ENCODE measurements at regions not wholly inside any gene's neighbourhood (a gene's known extent, or its start where the extent isn't known, plus 50 kb on each side); places are given as distances from the start of the nearest gene placed in this dataset.
"Not testable (repeated sequence)": the region's sequence is repeated elsewhere in the genome, so short reads cannot be mapped to it uniquely, and the experiment has no call there.

DNA sequence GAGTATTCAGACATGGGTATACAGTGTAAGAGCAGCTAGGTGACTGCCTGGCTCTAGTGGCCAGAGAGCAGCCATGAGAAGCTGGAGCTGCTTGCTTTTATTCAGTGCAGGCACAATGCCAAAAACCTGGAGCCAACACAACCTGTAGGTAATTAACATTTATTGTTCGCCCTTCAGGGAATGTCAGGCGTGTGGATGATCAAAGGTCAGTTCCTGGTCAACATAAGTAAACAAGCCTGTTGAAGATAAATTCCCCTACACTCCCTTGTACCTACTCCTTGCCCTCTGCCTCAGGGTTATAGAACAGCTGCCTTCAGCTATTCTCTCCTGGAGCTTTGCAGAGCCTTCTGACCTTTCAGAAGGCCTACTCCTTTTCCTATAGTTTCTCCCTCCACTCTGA, 323.7 kb upstream of the PCSK5 start:
- DNase-seq: peak; percentile 49 to 83
- intact Hi-C loops (cut with DNase I, micrococcal nuclease): not testable (repeated sequence)
- peak; percentile 65 for ATAC-seq

DNA sequence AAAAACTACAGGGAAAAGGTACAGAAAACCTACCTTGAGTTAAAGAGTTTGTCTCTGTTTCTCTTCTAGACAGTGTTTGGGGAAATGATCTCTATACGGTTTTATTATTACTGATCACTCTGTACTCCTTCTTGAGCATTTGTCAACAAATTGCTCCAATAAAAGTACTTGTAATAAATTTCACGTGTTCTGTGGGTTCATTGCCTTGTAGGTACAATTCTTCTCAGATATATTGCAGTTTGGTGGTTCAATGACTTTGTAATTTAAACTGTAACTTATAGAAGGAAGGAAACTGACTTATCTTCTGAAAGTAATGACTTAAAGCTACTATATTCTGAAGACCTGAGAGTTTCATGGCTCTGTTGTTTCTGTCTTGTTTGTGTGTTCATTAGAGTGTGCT, 319.9 kb upstream of the PCSK5 start:
- no peak for DNase-seq
- peak; percentile 63 for ATAC-seq

DNA sequence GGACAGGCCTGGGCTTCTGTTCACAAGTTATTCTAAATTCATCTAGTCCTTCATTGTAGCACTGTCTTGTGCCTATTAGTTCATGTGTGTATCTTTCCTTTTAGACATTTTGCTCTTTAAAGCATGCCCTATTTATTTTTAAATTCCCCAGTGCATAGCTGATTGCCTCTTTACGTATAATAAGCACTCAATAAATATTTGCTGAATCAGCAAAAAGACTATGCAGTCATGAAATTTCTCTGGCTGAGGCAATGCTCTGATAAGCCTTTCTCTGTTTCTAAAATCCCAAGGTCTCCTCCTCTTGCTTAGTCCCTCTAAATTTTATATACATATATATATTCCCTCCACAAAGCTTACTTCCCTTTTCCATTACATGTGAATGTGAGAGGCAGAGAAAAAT, 315.9 kb upstream of the PCSK5 start:
- ATAC-seq (no peak), DNase-seq (no peak)
- intact Hi-C loops (cut with DNase I, micrococcal nuclease): no loop called here

More for the DNA sequence above, 319.9 kb upstream of the PCSK5 start:
- intact Hi-C loops (cut with DNase I, micrococcal nuclease): no loop called here

DNA sequence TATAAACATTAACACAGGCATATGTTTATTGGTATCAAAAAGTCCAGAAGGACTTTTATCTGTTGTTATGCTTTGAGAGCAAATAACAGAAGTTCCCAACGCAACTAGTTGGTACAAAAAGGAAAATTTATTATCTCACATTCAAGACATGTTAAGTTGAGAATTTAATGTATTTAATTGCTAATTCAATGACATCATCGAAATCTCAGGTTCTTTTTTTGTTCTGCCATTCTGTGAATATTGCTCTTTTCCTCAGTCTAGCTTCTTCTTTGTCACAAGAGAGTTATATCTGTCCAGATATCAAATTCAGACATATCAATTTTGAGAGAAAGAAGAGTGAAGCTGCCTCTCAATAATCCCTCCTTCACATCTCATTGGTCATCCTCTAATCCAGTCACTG, 307.6 kb upstream of the PCSK5 start:
- ATAC-seq: no peak

DNA sequence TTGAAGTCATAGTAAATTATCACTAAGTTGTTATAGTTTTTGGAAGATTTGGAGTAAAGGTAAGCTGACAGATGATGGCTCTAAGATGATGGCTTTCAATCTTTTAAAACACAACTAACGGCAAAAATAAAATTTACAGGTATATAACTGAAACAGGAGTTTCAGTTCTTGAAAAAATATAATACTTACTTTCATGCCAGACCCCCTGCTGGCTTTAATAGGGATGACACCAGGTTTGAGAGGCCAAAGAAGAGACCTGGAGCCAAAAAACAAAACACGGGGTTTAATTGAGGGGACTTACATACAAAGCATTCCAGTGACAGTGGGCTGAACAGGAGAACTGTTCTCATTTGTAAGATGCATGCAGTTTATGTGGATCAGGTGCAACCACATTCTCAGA, 301.7 kb upstream of the PCSK5 start:
- ATAC-seq: no peak
- no peak for DNase-seq
- intact Hi-C loops (cut with DNase I, micrococcal nuclease): no loop called here

More for the DNA sequence above, 307.6 kb upstream of the PCSK5 start:
- no peak for DNase-seq
- intact Hi-C loops (cut with DNase I, micrococcal nuclease): no loop called here

DNA sequence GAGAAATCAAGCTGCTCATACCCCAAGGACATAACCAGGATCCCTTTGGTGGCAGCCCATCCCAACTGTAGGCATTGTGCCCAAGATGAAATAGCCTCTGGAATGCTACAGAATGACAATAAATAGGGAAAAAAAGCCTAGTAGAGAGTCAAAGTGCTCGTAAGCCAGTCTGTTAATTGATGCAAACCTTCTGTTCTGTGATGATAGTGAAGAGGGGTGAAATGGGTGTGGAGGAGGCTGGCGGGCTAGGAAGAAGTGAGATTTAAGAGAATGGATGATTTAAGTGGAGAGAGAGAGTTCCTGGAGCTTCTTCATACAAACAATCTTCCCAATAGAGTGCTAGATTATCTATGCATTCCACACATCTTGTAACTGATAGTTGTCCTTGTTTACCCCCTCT, 301.0 kb upstream of the PCSK5 start:
- intact Hi-C loops (cut with DNase I, micrococcal nuclease): no loop called here
- no peak for ATAC-seq
- DNase-seq: no peak

DNA sequence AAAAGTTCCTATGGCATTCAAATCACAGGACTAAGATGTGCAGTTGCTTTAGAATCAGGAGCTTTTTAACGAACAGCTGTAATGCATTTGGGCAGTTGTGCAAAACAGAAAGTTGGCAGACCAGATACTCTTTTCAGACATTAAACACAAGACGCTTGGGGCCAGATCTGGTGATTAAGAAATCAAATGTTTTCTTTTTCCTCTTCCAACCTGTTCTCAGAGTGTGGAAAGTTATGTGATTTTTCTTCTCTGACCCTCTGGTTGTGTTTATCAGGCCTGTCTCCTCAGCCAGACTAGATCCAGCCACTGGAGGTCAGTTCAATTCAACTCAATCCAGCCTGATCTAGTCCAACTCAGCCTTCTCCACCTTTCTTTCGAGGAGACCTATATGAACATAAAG, 298.5 kb upstream of the PCSK5 start:
- ATAC-seq (no peak), DNase-seq (no peak)
- intact Hi-C loops (cut with DNase I, micrococcal nuclease): no loop called here

DNA sequence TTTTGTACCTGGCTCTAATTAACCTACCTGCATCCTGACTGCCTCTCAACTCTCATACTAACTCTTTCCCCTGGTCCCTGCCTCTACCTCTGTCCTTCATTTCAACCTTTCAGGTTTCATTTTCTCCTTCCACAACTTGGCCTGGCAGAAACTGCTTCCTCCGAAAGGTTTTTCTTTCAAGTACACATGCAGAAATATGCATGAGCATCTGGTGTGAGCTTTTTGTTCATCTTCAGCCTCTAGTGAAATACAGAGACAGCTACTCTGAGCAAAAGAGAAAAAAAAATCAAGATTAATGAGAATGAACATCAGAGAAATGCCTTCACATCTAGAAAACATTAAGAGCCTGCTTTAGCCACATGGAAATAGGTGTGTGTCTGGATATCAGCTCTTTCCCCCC, 297.9 kb upstream of the PCSK5 start:
- intact Hi-C loops (cut with DNase I, micrococcal nuclease): no loop called here
- ATAC-seq (no peak), DNase-seq (no peak)

DNA sequence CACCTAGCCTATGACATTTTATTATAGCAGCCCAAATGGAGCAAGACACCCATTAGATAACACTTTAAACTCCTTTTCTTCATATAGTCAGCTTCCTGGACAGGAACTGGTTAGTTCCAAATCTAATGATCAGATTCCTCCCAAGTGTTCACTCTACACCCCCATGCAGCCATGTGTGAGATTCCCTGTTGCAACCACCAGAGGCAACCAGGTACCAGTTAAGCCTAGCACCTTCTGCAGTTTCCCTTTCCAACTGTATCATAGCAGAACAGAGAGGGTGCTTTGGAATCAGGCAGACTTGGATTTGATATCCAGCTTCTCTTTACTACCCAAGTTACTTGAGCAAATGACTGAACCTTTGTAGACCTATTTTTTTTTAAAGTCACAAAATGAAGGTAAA, 296.6 kb upstream of the PCSK5 start:
- ATAC-seq: no peak
- DNase-seq: no peak
- intact Hi-C loops (cut with DNase I, micrococcal nuclease): no loop called here

DNA sequence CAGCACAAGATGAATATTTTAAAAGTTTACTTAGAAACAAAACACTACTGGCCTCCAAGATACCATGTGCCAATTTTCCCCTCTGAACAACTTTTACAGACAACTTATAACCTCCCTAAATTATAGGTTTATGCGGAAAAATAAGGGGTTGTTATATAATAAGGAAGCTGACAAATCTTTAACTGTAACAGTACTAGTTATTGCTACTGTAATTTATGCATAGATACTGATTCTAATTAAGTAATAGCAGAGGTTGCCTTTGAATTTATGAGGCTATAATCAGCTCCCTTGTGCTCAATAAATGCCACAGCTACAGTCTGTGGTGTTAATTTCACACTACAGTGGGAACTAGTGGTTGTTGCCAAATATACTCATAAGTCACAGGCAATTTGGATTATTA, 291.3 kb upstream of the PCSK5 start:
- ATAC-seq: peak; percentile 73
- no peak for DNase-seq
- intact Hi-C loops (cut with DNase I, micrococcal nuclease): no loop called here

DNA sequence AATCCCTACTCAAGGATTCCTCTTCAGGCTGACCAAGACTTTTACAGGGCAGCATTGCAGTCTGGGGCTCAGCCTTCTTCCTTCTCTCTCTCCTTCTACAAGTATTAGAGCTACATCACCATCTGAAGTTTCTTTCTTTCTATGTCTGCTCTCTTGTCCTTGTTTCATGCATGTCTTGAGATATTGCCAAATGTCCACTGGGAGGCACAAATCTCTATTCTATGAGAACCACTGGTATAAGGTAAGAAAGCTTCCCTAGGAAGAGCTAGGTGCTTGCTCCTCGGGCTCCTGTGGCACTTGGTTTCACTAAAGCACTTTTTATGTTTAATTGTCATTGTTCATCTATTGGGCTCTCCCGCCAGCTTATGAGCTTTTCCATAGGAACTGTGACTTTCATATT, 289.2 kb upstream of the PCSK5 start:
- intact Hi-C loops (cut with DNase I, micrococcal nuclease): no loop called here
- peak; percentile 70 for ATAC-seq
- no peak for DNase-seq

DNA sequence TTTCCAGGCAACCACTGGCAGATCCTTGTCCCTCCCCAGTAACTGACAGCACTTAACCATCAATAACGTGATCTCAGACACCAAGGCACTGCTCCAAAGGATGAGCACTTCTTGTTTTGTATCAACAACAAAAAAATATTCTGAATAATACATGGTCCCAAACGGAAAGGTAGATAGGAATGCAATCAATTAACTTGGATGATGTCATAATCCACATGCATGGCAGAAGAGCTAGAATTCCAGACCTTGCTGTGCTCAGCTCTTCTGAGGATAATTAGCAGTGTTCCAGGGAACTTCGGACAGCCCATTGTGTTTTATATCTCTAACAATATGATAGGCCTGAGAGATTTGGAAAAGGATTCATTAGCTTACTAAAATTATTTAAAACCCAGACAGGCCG, 288.4 kb upstream of the PCSK5 start:
- intact Hi-C loops (cut with DNase I, micrococcal nuclease): no loop called here
- ATAC-seq: no peak
- DNase-seq: no peak

DNA sequence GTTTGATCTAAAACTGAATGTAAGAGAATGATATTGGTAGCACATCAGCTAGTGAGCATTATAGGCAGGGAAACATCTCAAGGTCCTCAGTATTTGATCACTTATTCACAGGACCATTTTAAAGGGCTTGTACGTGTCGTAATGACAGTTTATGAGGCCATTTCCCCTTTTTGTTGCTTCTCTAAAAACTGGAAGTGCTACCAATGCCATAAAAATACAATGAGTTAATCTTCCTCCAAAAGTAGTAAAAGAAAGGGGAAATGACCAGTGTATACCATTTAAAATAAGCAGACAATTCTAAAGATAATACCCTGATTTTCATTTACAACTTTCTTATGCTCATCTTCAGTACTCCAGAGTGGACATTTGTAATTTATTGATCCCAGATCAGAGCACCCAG, 285.8 kb upstream of the PCSK5 start:
- intact Hi-C loops (cut with DNase I, micrococcal nuclease): no loop called here
- peak; percentile 66 for ATAC-seq
- no peak for DNase-seq

DNA sequence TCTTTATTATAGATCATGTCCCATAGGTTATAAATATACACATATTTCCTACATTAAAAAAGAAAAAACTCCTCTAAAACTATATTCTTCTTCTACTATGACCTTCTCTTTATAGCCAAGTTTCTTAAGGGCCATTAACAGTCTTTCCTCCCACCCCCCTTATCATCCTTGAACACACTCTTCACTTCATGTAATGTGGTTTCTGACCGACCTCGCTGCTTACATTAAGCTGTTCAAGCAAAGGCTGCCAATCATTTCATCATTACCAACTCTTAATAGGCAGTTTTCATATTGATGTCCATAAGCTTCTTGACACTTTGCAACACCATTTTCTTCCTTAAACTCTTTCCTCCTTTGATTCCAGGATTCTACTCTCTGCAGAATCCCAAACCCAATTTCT, 283.0 kb upstream of the PCSK5 start:
- intact Hi-C loops (cut with DNase I, micrococcal nuclease): no loop called here
- no peak for ATAC-seq

DNA sequence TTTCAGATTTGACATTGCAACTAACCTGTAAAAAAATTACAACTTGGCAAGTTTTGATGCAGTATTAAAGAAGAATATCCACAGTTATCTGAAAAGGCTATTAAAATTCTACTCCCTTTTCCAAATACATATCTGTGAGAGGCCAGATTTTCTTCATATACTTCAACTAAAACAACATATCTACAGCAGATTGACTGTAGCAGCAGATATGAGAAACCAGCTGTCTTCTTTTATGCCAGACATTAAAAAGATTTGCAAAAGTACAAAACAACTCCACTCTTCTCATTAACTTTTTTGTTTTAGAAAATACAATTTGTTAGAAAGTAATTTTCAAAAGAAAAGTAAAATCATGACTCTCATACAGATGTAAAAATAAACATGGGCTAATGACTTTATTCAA, 281.1 kb upstream of the PCSK5 start:
- no peak for DNase-seq
- intact Hi-C loops (cut with DNase I, micrococcal nuclease): no loop called here
- ATAC-seq: no peak

More for the DNA sequence above, 283.0 kb upstream of the PCSK5 start:
- no peak for DNase-seq

DNA sequence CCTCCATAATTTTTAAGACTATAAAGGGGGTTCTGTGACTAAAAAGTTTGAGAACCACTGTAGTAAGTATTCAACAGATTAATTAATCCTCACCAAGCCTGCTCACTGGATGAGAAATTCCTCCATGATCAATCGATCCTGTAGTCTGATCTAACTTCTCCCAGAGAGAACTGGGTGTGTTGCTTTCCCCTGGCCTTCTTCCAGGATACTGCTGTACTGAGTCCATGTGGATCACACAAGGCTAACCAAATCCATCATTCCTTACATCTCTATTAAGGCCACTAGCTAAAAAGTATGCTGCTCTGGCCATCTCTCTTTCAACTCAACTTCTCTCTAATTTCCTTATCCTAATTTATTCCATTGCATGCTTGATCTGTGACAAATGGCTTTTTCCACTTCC, 280.2 kb upstream of the PCSK5 start:
- intact Hi-C loops (cut with DNase I, micrococcal nuclease): no loop called here
- DNase-seq (no peak), ATAC-seq (no peak)

DNA sequence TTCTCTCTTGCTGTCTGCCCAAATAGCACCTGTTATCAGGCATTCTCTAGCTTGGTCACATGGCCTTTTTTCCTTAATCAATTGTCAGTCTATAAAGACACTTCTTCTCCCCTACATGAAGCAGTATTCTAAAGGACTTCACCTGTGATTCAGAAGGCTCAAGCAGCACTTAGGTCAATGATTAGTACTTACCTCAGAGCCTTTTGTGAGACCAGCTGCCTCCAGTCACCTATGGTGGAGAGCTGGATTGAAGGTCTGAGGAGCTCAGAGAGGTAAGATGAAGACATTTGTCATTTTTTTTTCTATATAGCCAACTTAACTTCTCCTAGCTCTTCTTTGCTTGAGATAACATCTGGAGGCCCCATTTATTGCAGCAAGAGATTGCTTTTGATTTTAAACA, 278.3 kb upstream of the PCSK5 start:
- ATAC-seq: no peak
- intact Hi-C loops (cut with DNase I, micrococcal nuclease): no loop called here
- DNase-seq: no peak

DNA sequence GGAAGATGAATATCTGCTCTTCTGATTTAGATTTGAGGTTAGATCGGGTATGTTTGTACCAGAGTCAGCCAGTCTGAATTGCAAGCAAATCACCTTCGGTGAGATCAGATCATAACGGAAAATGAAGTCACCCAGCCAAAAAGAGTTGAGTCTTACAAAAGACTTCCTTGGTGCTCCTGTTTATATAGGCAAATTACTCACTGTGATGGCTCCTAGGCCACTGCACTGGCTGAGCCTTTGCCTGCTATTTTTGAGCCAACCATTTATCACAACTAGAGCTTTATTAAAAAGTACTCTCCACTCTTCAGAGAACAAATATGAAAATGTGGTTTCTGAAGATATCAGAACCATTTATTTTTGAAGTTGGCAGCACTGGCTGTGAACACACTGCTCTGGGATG, 277.7 kb upstream of the PCSK5 start:
- DNase-seq: no peak
- intact Hi-C loops (cut with DNase I, micrococcal nuclease): no loop called here
- ATAC-seq: no peak

DNA sequence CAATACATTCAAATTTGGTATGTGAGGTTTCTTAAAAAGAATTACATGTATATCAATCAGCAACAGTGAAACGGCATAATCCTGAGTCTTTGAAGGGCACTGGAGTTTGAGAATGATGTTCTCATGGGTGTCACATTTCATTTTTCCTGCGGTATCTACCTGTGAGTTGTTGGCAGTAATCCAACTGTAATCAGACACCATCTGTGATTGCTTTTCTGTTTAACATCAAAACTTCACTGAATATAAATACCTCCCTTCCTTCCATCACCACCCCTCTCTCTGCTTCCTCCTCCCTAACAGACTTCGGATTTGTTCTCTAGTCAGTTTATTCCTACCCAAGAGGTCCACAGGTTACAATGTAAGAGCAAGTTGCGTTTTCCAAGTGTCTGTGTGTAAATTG, 275.2 kb upstream of the PCSK5 start:
- ATAC-seq: peak; percentile 82
- DNase-seq: no peak
- intact Hi-C loops (cut with DNase I, micrococcal nuclease): no loop called here

DNA sequence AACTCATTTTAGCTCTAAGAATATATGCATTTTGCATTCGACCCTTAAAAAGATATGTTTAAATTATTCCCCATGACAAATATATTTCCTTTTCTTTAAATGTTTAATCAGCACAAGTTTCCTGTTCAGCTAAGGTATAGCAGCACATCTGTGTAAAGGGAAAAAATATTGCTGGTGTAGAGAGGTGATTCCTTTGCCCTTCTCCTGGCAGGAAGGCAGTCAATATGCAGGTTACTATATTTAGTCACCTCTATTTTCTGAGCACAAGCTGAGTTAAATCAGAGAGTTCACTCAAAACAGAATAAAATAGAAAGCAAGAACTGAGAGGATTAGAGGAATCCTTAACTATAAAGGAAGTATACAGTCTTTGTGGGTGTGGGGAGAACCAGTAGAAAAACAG, 274.4 kb upstream of the PCSK5 start:
- intact Hi-C loops (cut with DNase I, micrococcal nuclease): no loop called here
- DNase-seq: no peak
- no peak for ATAC-seq

DNA sequence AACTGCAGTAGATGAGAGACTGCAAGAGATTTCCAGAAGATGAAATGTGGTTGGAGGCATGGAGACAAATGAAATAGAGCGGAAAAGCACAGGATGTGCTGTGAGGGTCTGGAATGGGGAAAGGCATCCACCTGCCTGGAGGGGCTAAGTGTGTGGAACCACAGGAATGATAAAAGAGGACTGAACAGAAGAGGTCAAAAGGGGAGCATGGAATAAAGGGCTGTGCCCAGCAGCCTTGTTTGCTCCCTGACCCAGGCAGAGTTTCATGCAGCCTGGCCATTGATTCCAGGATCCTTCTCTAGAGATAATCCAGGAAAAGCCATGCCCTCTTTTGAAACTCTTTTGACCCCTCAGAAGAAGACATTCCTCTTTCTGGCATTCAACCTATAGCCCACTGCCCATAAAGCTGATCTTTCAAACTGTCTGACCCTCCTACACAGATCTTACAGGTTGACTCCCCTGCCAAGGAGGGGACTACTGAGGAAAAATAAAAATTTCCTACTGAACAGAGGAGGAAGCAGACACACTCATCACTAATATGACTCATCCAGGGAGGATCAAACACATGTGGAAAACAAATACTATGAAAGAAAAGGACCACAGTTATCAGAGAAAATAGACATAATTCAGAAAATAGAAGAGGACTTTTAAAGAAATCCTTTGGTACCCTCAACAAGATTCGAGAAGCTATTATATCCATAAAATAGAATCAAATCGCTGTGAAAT, 273.5 kb upstream of the PCSK5 start:
- intact Hi-C loops (cut with DNase I, micrococcal nuclease): no loop called here
- DNase-seq (no peak), ATAC-seq (no peak)

DNA sequence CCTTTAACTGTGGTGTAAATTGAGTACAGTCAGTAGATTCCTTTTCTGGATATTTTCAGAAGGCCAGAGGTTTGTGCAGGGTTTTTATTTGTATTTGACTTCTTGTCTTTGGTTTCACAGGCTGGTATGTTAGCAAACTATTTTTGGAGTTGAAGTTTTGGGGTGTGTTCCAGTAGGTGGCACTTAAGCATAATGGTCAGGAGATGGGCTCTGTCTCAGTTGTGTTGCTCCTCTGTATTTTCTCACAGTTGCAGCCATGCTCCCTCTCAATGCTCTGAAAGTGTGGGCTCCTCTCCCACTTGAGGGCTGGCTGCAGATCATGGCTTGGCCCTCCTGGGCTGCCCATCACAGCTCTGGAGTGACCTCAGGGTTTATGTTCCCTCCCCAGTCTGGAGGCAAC, 267.0 kb upstream of the PCSK5 start:
- ATAC-seq (no peak), DNase-seq (no peak)
- intact Hi-C loops (cut with DNase I, micrococcal nuclease): no loop called here
